Fibroblast of lung (primary cell): ENCODE measurements at regions not wholly inside any gene's neighbourhood (a gene's known extent, or its start where the extent isn't known, plus 50 kb on each side); places are given as distances from the start of the nearest gene placed in this dataset.

Experiments
- DNase-seq, 2 donors: peaks; one replicate each; pipeline versions ENCODE4 v3.0.0 to v3.0.0-alpha.2; 2010; ENCODE audit warnings: low read depth in 2 of 2
- H2AFZ ChIP-seq: 2 replicates; pipeline ENCODE4 v1.5.1; 2012; ENCODE audit warnings: low read length, control low read depth, inconsistent platforms
- H3K27ac ChIP-seq: 2 replicates; pipeline ENCODE4 v1.5.1; 2011; ENCODE audit warnings: low read length, control low read depth; ENCODE audit not compliant: insufficient read depth
- H3K27me3 ChIP-seq: 2 replicates; pipeline ENCODE4 v1.5.1; 2011; ENCODE audit warnings: mild to moderate bottlenecking, low read length; ENCODE audit not compliant: control insufficient read depth, insufficient read depth
- H3K36me3 ChIP-seq: 2 replicates; pipeline ENCODE4 v1.5.1; 2011; ENCODE audit warnings: low read length; ENCODE audit not compliant: control insufficient read depth, insufficient read depth
- H3K4me1 ChIP-seq: 2 replicates; pipeline ENCODE4 v1.5.1; 2011; ENCODE audit warnings: low read length; ENCODE audit not compliant: control insufficient read depth, insufficient read depth; ENCODE audit errors: extremely low read depth
- H3K4me2 ChIP-seq: 2 replicates; pipeline ENCODE4 v1.5.1; 2011; ENCODE audit warnings: low read length, control low read depth; ENCODE audit not compliant: insufficient read depth; ENCODE audit errors: extremely low read depth
- H3K4me3 ChIP-seq, 4 experiments: fragments of 200-600 bp in 1 of 4; sonication (generic) in 1 of 4; replicated peaks in 1 of 4; 2 replicates each; pipeline ENCODE4 v1.5.1; 2011 to 2016; ENCODE audit warnings: low read length in 4 of 4, low read depth in 3 of 4, mild to moderate bottlenecking in 3 of 4, control low read depth in 2 of 4, inconsistent platforms in 1 of 4, mixed read lengths in 1 of 4; ENCODE audit not compliant: insufficient read depth in 1 of 4; ENCODE audit errors: control extremely low read depth in 1 of 4
- H3K79me2 ChIP-seq: 2 replicates; pipeline ENCODE4 v1.5.1; 2012; ENCODE audit warnings: mild to moderate bottlenecking, low read length, inconsistent platforms; ENCODE audit not compliant: control insufficient read depth, insufficient read depth
- H3K9ac ChIP-seq: 2 replicates; pipeline ENCODE4 v1.5.1; 2011; ENCODE audit warnings: mild to moderate bottlenecking, low read length, control low read depth; ENCODE audit not compliant: insufficient read depth
- H3K9me3 ChIP-seq: 2 replicates; pipeline ENCODE4 v1.5.1; 2012; ENCODE audit warnings: low read depth, low read length; ENCODE audit not compliant: control insufficient read depth, insufficient read depth
- H4K20me1 ChIP-seq: 2 replicates; pipeline ENCODE4 v1.5.1; 2011; ENCODE audit warnings: low read length; ENCODE audit not compliant: control insufficient read depth, insufficient read depth; ENCODE audit errors: extremely low read depth
- CTCF ChIP-seq, 2 donors: IDR thresholded peaks in 1 of 2; conservative IDR thresholded peaks in 1 of 2; 1 replicate in 1 of 2; 2 replicates in 1 of 2; pipeline ENCODE4 v1.5.1; 2011 to 2012; ENCODE audit warnings: low read length in 2 of 2, control low read depth in 1 of 2, inconsistent platforms in 1 of 2, low read depth in 1 of 2, mild to moderate bottlenecking in 1 of 2
- EZH2 ChIP-seq: IDR thresholded peaks from 2 replicates; pipeline ENCODE4 v1.5.1; 2012; ENCODE audit warnings: low read length, control low read depth, mild to moderate bottlenecking; ENCODE audit errors: missing control alignments

- Histone ChIP-seq H3K27ac (peak overlapping the region; percentile 67), H2AFZ (peak overlapping the region; percentile 51), H3K4me3 (peak overlapping the region; percentile 66 to 91 (median 72)), H3K4me2 (peak overlapping the region; percentile 66), H4K20me1 (peaks cover 1% of the 10 kb centered on the region), H3K9me3 (no peaks in the 10 kb centered on the region), H3K9ac (peak overlapping the region; percentile 30), H3K36me3 (no peaks in the 10 kb centered on the region), H3K27me3 (peaks cover 2% of the 10 kb centered on the region), H3K4me1 (no peaks in the 10 kb centered on the region), H3K79me2 (peaks cover 3% of the 10 kb centered on the region)
- no peak for TF ChIP-seq EZH2
- no peak for TF ChIP-seq CTCF (conservative IDR thresholded peaks at IDR 0.05 in 1 of 2, IDR thresholded peaks at IDR 0.05 in 1 of 2; ENCODE audit: low read depth in 1 of 2, low read length in 2 of 2)
- DNase-seq = peak; percentile 60 to 61
Measured at GRCh38 chr13:107866941-107867623, 348.3 kb downstream of the LIG4 start.

GRCh38 chr13:107866032-107866940, 349.1 kb downstream of the LIG4 start:
- Histone ChIP-seq H3K4me2 (peak overlapping the region; percentile 66), H3K36me3 (no peaks in the 10 kb centered on the region), H4K20me1 (peaks cover 1% of the 10 kb centered on the region), H3K79me2 (peaks cover 3% of the 10 kb centered on the region), H3K9ac (peak overlapping the region; percentile 7), H2AFZ (peak overlapping the region; percentile 35), H3K9me3 (no peaks in the 10 kb centered on the region), H3K4me3 (peak overlapping the region; percentile 29 to 73 (median 68)), H3K27me3 (peaks cover 2% of the 10 kb centered on the region), H3K27ac (peak overlapping the region; percentile 67), H3K4me1 (no peaks in the 10 kb centered on the region)
- peak; percentile 51 to 62 for DNase-seq
- TF ChIP-seq EZH2 = no peak
- no peak for TF ChIP-seq CTCF (conservative IDR thresholded peaks at IDR 0.05 in 1 of 2, IDR thresholded peaks at IDR 0.05 in 1 of 2; ENCODE audit: low read depth in 1 of 2, low read length in 2 of 2)

- H4K20me1 ChIP-seq = peaks cover 1% of the 10 kb centered on the region
- H3K4me3 ChIP-seq = peak overlapping the region; percentile 29 to 73 (median 64)
- H3K79me2 ChIP-seq = peaks cover 3% of the 10 kb centered on the region
- H2AFZ ChIP-seq = no peak overlapping the region
- no peaks in the 10 kb centered on the region for H3K4me1 ChIP-seq
- H3K36me3 ChIP-seq = no peaks in the 10 kb centered on the region
- H3K9me3 ChIP-seq = no peaks in the 10 kb centered on the region
- no peak overlapping the region for H3K9ac ChIP-seq
- H3K27me3 ChIP-seq = peaks cover 2% of the 10 kb centered on the region
- no peak overlapping the region for H3K27ac ChIP-seq
- TF ChIP-seq EZH2 = no peak
- no peak for TF ChIP-seq CTCF (conservative IDR thresholded peaks at IDR 0.05 in 1 of 2, IDR thresholded peaks at IDR 0.05 in 1 of 2; ENCODE audit: low read depth in 1 of 2, low read length in 2 of 2)
- DNase-seq = peak; percentile 32 to 35
- peak overlapping the region; percentile 66 for H3K4me2 ChIP-seq
Measured at GRCh38 chr13:107865643-107866031, 349.7 kb downstream of the LIG4 start.
